GM19023 (cell line): ENCODE measurements at regions not wholly inside any gene's neighbourhood (a gene's known extent, or its start where the extent isn't known, plus 50 kb on each side); places are given as distances from the start of the nearest gene placed in this dataset.

Experiments used
- ATAC-seq: cut with Tn5 transposase; IDR thresholded peaks from one replicate; pipeline ENCODE4 v1.9.1; 2021; ENCODE audit warnings: mild to moderate bottlenecking, moderate library complexity; ENCODE audit not compliant: unreplicated experiment

- no peak for ATAC-seq
Observed at GRCh38 chr15:98410328-98410727, 238.0 kb upstream of the IGF1R start.

DNA sequence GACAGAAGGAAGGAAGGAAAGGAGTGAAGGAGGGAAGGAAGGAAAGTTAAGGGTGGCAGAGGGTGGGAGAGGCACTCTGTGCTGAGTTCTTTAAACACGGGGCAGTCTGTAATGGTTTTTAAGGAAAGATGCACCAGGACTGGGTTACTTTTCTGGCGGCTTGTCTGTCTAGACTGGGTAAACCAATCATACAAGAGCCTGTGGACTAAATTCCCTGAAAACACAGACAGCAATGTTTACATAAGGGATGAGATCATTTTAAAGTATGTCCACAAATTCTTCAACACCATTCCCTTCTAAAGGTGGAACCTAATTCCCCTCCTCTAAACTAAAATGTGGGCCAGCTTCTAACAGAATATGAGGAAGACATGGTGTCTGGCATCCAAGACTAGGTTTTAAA lies 235.5 kb upstream of the IGF1R start:
- no peak for ATAC-seq

DNA sequence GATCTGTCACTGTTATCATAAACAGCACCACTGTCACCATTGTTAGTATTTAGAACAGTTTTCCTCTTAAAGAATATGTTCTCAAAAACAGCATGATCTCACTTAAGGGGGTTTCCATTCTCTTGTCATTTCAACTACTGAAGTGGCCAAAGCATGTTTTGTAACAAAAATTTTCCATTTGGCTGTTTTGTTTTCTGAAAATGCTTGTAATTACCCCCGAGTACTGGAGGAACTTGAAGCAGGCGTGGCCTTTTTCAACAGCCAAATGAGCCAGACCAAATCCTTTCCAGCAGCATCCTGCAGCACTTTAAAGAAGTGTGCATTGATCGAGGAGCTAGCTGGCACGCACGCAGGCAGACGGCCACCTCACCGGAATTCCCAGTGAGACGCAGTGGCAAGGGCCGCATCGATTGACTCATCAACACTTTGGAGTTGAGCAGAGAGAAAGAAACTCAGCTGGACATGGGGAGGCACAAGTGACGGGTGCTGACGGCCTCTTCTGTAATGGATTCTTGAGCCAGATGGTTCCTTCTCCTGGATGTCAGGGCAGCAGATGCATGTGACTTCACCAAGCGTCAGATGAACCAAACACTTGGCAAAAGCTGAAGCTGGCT lies 234.3 kb upstream of the IGF1R start:
- ATAC-seq = no peak

- no peak for ATAC-seq
Observed at GRCh38 chr15:98416222-98416855, 232.0 kb upstream of the IGF1R start.

DNA sequence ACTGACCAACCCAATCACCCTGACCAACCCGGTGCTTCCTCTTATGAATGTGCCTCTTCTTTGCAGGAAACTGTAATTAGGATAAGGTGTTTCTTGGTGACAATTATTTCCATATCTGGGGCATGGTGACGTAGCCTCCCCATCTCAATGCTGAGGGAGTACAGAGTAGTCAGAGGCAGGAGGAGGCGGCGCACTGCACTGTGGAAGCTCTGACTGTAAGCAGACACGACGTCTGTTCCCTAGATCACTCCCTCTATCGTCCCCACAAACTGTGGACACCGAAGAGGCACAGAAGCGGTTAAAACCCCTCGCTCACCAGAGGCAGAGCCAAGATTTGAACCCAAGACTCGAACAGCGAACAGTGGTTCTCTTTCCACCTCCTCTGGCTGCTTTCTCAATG lies 231.0 kb upstream of the IGF1R start:
- ATAC-seq = no peak

GRCh38 chr15:98418122-98418521 lies 230.2 kb upstream of the IGF1R start:
- no peak for ATAC-seq

DNA sequence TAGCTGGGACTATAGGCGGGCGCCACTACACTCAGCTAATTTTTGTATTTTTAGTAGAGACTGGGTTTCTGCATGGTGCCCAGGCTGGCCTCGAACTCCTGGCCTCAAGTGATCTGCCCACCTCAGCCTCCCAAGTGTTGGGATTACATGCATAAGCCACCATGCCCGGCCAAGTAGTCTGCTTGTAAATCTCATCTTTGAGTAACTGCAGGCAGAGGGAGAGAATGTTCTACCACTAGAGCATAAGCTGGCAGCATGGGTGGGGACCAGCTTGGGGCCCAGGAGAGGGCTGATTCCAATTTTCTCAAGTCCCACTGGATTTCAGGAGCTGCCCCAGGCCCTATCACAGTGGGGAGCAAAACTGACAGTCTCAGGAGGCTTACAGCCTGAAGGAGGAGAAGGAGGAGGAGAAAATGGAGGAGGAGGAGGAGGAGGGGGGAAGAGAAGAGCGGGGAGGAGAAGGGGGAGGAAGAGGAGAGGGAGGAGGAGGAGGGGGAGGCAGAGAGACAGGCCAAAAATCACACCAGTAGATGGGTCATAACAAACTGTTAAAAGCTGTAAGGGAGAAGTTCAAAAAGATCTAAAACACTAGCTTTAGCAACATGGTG lies 229.1 kb upstream of the IGF1R start:
- ATAC-seq = no peak

DNA sequence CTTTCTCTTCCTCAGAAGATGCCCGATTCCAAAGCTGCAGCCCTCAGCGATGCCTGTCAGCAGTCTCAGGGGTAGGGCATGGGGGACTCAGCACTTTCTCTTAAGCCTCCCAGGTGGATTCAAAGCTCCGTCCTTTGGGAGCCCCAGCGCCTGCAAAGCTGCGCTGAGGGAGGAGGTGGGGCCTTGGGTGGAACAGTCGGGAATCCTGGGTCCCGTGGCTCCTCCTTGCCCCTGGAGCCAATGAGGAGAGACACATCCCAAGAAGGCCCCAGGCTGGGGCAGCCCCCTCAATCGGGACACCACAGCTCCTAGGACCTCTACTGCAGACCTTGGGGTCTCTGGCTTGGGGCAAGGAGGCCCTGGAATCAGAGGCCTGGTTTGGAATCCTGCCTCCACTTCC lies 227.5 kb upstream of the IGF1R start:
- ATAC-seq = no peak

GRCh38 chr15:98421419-98422129 lies 226.8 kb upstream of the IGF1R start:
- ATAC-seq = peak; percentile 81

GRCh38 chr15:98422130-98422478 lies 226.2 kb upstream of the IGF1R start:
- ATAC-seq = no peak

DNA sequence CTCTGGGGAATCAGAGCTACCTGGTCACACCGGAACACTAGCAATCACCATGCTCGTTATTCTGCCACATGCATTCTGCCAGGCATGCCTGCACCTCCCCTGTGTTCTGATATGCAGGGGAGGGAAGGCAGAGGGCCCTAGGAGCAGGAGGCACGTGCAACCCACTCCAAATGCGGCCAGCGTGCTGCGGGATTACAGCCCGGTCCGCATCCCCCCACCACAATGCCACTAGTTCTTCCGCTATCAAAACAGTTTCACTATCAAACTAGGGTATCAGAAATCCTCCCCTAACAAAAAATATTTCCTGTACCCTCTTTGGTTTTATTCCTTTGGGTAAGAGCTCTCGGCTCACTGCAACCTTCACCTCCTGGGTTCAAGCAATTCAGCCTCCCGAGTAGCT lies 223.2 kb upstream of the IGF1R start:
- no peak for ATAC-seq

GRCh38 chr15:98427321-98427720 lies 221.0 kb upstream of the IGF1R start:
- no peak for ATAC-seq

DNA sequence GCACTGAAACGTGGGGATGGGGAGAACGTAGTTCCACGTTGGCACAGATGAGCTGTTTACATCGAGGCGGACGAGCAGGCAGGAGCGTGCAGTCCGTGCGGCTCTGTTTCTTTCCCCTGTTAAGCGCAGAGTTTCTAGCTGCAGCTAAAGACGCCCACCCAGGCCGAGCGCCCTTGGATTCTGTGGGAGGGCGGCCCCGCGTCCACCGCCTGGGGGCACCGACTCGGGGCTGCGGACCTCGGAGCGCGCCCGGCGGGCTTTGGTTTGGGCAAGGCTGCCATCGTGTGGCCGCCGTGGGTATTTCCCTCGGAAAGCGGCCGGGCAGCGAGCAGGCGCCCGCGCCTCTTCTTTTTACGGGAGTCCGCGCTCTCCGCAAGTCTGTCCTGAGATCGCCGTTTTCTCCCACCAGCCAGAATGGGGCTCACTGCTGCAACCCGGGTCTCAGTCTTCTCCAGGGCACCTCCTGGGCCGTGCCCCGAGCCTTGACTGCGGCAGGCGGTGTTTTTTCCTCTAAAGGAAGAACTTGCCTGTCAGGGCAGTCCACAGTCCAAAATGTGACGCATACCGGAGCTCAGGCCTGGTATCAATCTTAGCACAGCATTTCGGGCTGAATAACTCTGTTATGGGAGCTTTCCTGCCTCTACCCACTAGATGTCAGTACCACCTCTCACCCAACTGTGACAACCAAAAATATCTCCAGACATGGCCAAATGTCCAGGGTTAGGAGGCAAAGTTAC lies 219.9 kb upstream of the IGF1R start:
- ATAC-seq = peak; percentile 90

DNA sequence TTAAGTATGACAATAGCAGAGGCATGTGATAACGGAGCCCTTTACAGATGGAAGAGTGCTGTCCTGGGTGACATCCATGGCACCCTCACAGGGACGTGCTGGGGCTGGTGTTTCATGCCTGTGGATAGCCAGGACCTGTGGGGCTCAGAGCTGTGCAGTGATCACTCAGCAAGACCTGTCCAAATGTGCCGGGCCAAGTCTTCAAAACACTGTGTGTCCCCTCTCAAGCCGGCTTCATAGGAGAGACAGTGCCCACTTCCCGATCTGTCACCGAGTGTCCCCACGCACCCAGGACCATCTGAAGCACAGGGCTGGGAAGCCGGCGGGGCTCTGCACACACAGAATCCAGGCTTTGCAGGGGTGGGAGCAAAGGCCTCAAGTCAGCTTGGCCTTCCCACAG lies 217.2 kb upstream of the IGF1R start:
- ATAC-seq = no peak

GRCh38 chr15:98433346-98433745 lies 215.0 kb upstream of the IGF1R start:
- ATAC-seq = no peak

DNA sequence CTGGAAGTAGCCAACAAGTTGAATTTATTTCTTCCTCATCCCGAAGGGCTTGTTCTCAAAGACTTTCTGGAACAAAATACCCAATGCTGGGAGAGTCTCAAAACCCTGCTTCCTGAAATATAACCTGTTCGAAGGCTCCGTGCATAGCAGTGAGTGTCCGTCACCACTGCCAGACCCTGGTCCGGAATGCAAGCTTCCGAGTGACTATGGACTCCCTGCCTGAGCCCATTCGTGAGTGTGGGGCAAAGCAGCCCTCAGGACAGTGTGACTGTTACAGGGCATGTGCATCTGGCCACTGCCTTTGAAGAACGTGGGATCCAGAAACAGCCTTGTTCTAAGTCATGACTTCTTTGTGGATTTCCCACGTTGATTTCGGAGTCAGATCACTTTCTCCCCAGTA lies 214.5 kb upstream of the IGF1R start:
- ATAC-seq = no peak

DNA sequence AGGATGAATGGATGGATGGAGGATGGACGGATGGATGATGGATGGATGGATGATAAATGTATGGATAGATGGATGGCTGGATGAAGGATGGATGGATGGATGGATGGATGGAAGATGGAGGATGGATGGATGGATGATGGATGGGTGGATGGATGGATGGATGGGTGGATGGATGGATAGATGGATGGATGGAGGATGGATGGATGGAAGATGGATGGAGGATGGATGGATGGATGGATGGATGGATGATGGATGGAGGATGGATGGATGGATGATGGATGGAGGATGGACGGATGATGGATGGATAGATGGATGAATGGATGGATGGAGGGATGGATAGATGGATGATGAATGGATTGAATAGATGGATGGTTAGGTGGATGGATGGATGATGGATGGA lies 210.6 kb upstream of the IGF1R start:
- no peak for ATAC-seq

DNA sequence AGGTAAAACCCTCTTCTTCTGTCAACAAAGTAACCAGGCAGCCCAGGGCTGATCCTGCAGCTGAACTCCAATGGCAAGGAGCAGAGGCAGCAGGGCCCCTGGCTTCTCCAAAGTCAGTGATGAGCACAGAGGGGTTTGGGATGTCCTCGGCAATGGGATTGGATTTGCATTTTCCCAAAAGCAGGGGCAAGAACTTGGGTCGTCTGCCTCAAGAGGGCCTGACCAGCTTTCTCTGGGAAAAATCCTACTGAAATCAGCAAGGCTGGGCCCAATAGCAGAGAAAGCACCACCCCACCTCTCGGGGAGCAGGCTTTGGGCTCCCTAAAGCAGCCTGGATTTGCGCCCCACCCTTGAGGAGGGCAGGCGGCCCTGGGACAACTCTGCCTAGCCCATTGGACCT lies 210.0 kb upstream of the IGF1R start:
- ATAC-seq = no peak

DNA sequence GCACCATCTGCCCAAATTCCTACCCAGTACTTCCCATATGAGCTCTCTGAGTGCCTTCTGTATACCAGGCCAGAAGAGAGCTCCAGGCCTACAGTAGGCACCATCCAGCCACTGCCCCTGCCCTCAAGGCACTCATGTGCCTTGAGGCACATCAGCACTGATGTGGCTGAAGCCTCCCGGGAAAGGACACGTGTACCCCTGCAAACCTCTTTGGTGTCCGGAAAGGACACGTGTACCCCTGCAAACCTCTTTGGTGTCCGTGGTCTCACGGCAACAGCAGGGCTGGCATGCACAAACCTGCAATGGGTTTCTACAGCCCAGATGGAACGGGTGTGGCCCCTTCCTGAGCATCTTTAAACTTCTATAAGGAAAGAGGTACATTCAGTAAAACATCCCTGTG lies 209.4 kb upstream of the IGF1R start:
- no peak for ATAC-seq

- ATAC-seq = no peak
Observed at GRCh38 chr15:98439523-98439942, 208.8 kb upstream of the IGF1R start.

GRCh38 chr15:98440917-98441316 lies 207.4 kb upstream of the IGF1R start:
- no peak for ATAC-seq
